Coronary artery (tissue), 2 donors: ENCODE measurements at regions not wholly inside any gene's neighbourhood (a gene's known extent, or its start where the extent isn't known, plus 50 kb on each side); places are given as distances from the start of the nearest gene placed in this dataset.

ENCODE experiments used
- DNase-seq: peaks from one replicate; pipeline ENCODE4 v3.0.0-alpha.2; 2017; ENCODE audit warnings: low spot score
- H3K27ac ChIP-seq, 2 donors: fragments of 200-600 bp; sonication (generic); one replicate each; pipeline ENCODE4 v1.5.1; 2016 to 2019
- H3K4me3 ChIP-seq: fragments of 200-600 bp; sonication (generic); 2 replicates; pipeline ENCODE4 v1.5.1; 2016; ENCODE audit warnings: mild to moderate bottlenecking, moderate library complexity
- CTCF ChIP-seq: fragments of 200-600 bp; sonication (generic); IDR thresholded peaks from one replicate; pipeline ENCODE4 v1.5.1; 2019; ENCODE audit warnings: antibody characterized with exemption

GRCh38 chr5:14009575-14009974, 65.1 kb upstream of the DNAH5 start:
- H3K4me3 ChIP-seq = no peak overlapping the region
- no peak overlapping the region for H3K27ac ChIP-seq
- DNase-seq = no peak
- TF ChIP-seq CTCF = no peak

- no peak overlapping the region for H3K4me3 ChIP-seq
- no peak for TF ChIP-seq CTCF
- H3K27ac ChIP-seq = no peak overlapping the region
- DNase-seq = no peak
These were observed 64.4 kb upstream of the DNAH5 start for GRCh38 chr5:14008819-14009311.

- Histone ChIP-seq H3K4me3 (no peak overlapping the region), H3K27ac (peak overlapping the region in 1 of 2 donors; percentile 45)
- no peak for DNase-seq
- TF ChIP-seq CTCF = no peak
These were observed 62.5 kb upstream of the DNAH5 start for GRCh38 chr5:14006823-14007520.

- Histone ChIP-seq H3K4me3 (no peak overlapping the region), H3K27ac (no peak overlapping the region)
- no peak for TF ChIP-seq CTCF
- no peak for DNase-seq
These were observed 60.3 kb upstream of the DNAH5 start for GRCh38 chr5:14004598-14005394.

- Histone ChIP-seq H3K27ac (no peak overlapping the region), H3K4me3 (no peak overlapping the region)
- no peak for TF ChIP-seq CTCF
- no peak for DNase-seq
These were observed 59.4 kb upstream of the DNAH5 start for GRCh38 chr5:14003936-14004335.

- TF ChIP-seq CTCF = no peak
- no peak for DNase-seq
- no peak overlapping the region for H3K4me3 ChIP-seq
- H3K27ac ChIP-seq = no peak overlapping the region
These were observed 59.0 kb upstream of the DNAH5 start for GRCh38 chr5:14003513-14003912.
